ENCODE measurements at regions not wholly inside any gene's neighbourhood (a gene's known extent, or its start where the extent isn't known, plus 50 kb on each side); places are given as distances from the start of the nearest gene placed in this dataset.
A peak's percentile ranks its signal among the peaks of the same experiment; 100 is the strongest.

GRCh38 chr18:39113790-39114189, 1548.2 kb upstream of the CELF4 start:
- no peak for TF ChIP-seq CTCF (conservative IDR thresholded peaks at IDR 0.05; ENCODE audit: low read depth)
- DNase-seq (ENCODE audit: low spot score) = no peak
- no peak overlapping the region for H3K27ac ChIP-seq
- ChIA-PET CTCF (interaction anchor here (0.6 kb wide), 1 partner anchor 205 kb away, joined by 4 read pairs; no protein-coding TSS in a partner anchor), POLR2A (ENCODE audit: low non-redundant PET) (no interaction called here)

- no peak for DNase-seq (ENCODE audit: low spot score)
- H3K27ac ChIP-seq = no peak overlapping the region
- no peak for TF ChIP-seq CTCF (conservative IDR thresholded peaks at IDR 0.05; ENCODE audit: low read depth)
- ChIA-PET CTCF (no interaction called here), POLR2A (ENCODE audit: low non-redundant PET) (no interaction called here)
Observed at GRCh38 chr18:39105104-39105503, 1539.5 kb upstream of the CELF4 start.

- POLR2A ChIA-PET (ENCODE audit: low non-redundant PET) = no interaction called here
- CTCF ChIA-PET = no interaction called here
- H3K27ac ChIP-seq = no peak overlapping the region
- no peak for DNase-seq (ENCODE audit: low spot score)
- no peak for TF ChIP-seq CTCF (conservative IDR thresholded peaks at IDR 0.05; ENCODE audit: low read depth)
Observed at GRCh38 chr18:39072970-39073369, 1507.4 kb upstream of the CELF4 start.

GRCh38 chr18:39062426-39062825, 1496.8 kb upstream of the CELF4 start:
- no peak for TF ChIP-seq CTCF (conservative IDR thresholded peaks at IDR 0.05; ENCODE audit: low read depth)
- H3K27ac ChIP-seq = no peak overlapping the region
- CTCF ChIA-PET = no interaction called here
- DNase-seq (ENCODE audit: low spot score) = no peak
- POLR2A ChIA-PET (ENCODE audit: low non-redundant PET) = no interaction called here

GRCh38 chr18:39058386-39059000, 1492.9 kb upstream of the CELF4 start:
- H3K27ac ChIP-seq = no peak overlapping the region
- no peak for DNase-seq (ENCODE audit: low spot score)
- CTCF ChIA-PET = no interaction called here
- TF ChIP-seq CTCF (conservative IDR thresholded peaks at IDR 0.05; ENCODE audit: low read depth) = no peak
- POLR2A ChIA-PET (ENCODE audit: low non-redundant PET) = no interaction called here

- no peak overlapping the region for H3K27ac ChIP-seq
- CTCF ChIA-PET = no interaction called here
- no peak for TF ChIP-seq CTCF (conservative IDR thresholded peaks at IDR 0.05; ENCODE audit: low read depth)
- peak; percentile 3 for DNase-seq (ENCODE audit: low spot score)
- POLR2A ChIA-PET (ENCODE audit: low non-redundant PET) = no interaction called here
Observed at GRCh38 chr18:39057423-39058064, 1491.9 kb upstream of the CELF4 start.

All from RWPE1 (cell line).